ENCODE measurements at regions not wholly inside any gene's neighbourhood (a gene's known extent, or its start where the extent isn't known, plus 50 kb on each side); places are given as distances from the start of the nearest gene placed in this dataset.

- DNase-seq (ENCODE audit: low read depth, low spot score) = no peak
- no peak overlapping the region for H3K9ac ChIP-seq (ENCODE audit: insufficient read length)
- no peak for TF ChIP-seq POLR2AphosphoS5 (IDR thresholded peaks at IDR 0.05; ENCODE audit: borderline replicate concordance, low read depth, low read length)
- no peak overlapping the region for H3K4me3 ChIP-seq
- no peak overlapping the region for H3K27ac ChIP-seq
- H3K9me3 ChIP-seq (ENCODE audit: low read depth, low read length) = no peaks in the 10 kb centered on the region
- no peaks in the 10 kb centered on the region for H3K36me3 ChIP-seq (ENCODE audit: insufficient read depth, low read length)
Observed at GRCh38 chr17:69872675-69873262, 202.3 kb upstream of the KCNJ16 start.

DNA sequence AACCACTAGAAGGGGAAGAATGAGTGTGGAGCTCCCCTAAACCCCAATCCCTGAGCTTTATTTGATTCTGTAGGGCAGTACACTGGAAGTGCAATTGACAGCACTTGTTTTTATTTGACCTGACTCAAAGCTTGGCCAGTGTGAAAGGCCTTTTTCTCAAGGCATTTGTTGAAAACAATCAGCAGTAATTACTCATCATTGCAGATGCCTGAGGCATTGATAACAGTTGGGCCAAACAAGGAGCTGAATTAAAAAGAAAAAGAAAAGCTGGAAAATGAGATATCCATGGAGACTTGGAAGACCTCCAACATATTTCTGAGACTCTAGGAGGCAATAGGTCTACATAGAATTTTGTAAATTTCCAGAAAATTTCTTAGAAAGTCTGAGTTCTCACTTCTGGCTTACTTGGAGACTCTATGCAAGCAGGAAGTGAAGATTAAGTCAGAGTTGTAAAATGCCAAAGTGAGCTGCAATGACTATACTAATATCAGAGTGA lies 200.8 kb upstream of the KCNJ16 start:
- Histone ChIP-seq H3K27ac (no peak overlapping the region), H3K4me3 (no peak overlapping the region), H3K36me3 (ENCODE audit: insufficient read depth, low read length) (no peaks in the 10 kb centered on the region), H3K9me3 (ENCODE audit: low read depth, low read length) (no peaks in the 10 kb centered on the region), H3K9ac (ENCODE audit: insufficient read length) (no peak overlapping the region)
- no peak for TF ChIP-seq POLR2AphosphoS5 (IDR thresholded peaks at IDR 0.05; ENCODE audit: borderline replicate concordance, low read depth, low read length)
- no peak for TF ChIP-seq EZH2 (IDR thresholded peaks at IDR 0.05)
- no peak for TF ChIP-seq FOXP2 (optimal IDR thresholded peaks at IDR 0.05; ENCODE audit: control extremely low read depth, extremely low read length, insufficient read depth)
- no peak for DNase-seq (ENCODE audit: low read depth, low spot score)

- Histone ChIP-seq H3K9me3 (ENCODE audit: low read depth, low read length) (no peaks in the 10 kb centered on the region), H3K9ac (ENCODE audit: insufficient read length) (no peak overlapping the region), H3K27ac (no peak overlapping the region), H3K36me3 (ENCODE audit: insufficient read depth, low read length) (no peaks in the 10 kb centered on the region), H3K4me3 (no peak overlapping the region)
- no peak for DNase-seq (ENCODE audit: low read depth, low spot score)
- no peak for TF ChIP-seq POLR2AphosphoS5 (IDR thresholded peaks at IDR 0.05; ENCODE audit: borderline replicate concordance, low read depth, low read length)
Observed at GRCh38 chr17:69876757-69877156, 198.3 kb upstream of the KCNJ16 start.

GRCh38 chr17:69878661-69879060 lies 196.4 kb upstream of the KCNJ16 start:
- H3K27ac ChIP-seq = no peak overlapping the region
- DNase-seq (ENCODE audit: low read depth, low spot score) = no peak
- H3K4me3 ChIP-seq = no peak overlapping the region
- TF ChIP-seq POLR2AphosphoS5 (IDR thresholded peaks at IDR 0.05; ENCODE audit: borderline replicate concordance, low read depth, low read length) = no peak
- TF ChIP-seq FOXP2 (optimal IDR thresholded peaks at IDR 0.05; ENCODE audit: control extremely low read depth, extremely low read length, insufficient read depth) = no peak
- TF ChIP-seq EZH2 (IDR thresholded peaks at IDR 0.05) = no peak
- H3K36me3 ChIP-seq (ENCODE audit: insufficient read depth, low read length) = no peaks in the 10 kb centered on the region
- H3K9ac ChIP-seq (ENCODE audit: insufficient read length) = no peak overlapping the region
- no peaks in the 10 kb centered on the region for H3K9me3 ChIP-seq (ENCODE audit: low read depth, low read length)

DNA sequence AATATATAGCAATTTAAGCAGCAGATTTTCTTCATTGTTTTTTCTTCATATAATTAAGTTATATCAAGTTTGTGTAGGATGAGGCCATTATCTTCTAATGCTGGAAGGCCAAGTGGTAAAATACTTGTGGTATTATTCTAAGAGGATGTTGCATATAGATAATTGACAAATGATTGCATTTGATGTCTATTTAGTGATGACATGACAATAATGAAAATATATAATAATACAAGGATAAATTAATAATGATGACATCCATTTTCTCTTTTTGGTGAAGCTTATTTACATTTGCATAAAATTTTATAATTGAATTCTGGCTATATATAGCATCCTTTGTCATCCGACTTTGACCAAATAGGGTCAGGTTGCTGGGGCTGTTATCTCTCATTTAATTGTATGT lies 195.4 kb upstream of the KCNJ16 start:
- H3K27ac ChIP-seq = no peak overlapping the region
- H3K4me3 ChIP-seq = no peak overlapping the region
- no peak overlapping the region for H3K9ac ChIP-seq (ENCODE audit: insufficient read length)
- DNase-seq (ENCODE audit: low read depth, low spot score) = no peak
- H3K9me3 ChIP-seq (ENCODE audit: low read depth, low read length) = no peaks in the 10 kb centered on the region
- no peaks in the 10 kb centered on the region for H3K36me3 ChIP-seq (ENCODE audit: insufficient read depth, low read length)
- TF ChIP-seq EZH2 (IDR thresholded peaks at IDR 0.05) (no peak), FOXP2 (optimal IDR thresholded peaks at IDR 0.05; ENCODE audit: control extremely low read depth, extremely low read length, insufficient read depth) (no peak), POLR2AphosphoS5 (IDR thresholded peaks at IDR 0.05; ENCODE audit: borderline replicate concordance, low read depth, low read length) (no peak)

- no peaks in the 10 kb centered on the region for H3K9me3 ChIP-seq (ENCODE audit: low read depth, low read length)
- TF ChIP-seq EZH2 (IDR thresholded peaks at IDR 0.05) (no peak), FOXP2 (optimal IDR thresholded peaks at IDR 0.05; ENCODE audit: control extremely low read depth, extremely low read length, insufficient read depth) (no peak), POLR2AphosphoS5 (IDR thresholded peaks at IDR 0.05; ENCODE audit: borderline replicate concordance, low read depth, low read length) (no peak)
Observed at GRCh38 chr17:69880591-69881112, 194.4 kb upstream of the KCNJ16 start.

GRCh38 chr17:69882281-69882680 lies 192.7 kb upstream of the KCNJ16 start:
- H3K27ac ChIP-seq = no peak overlapping the region

More at GRCh38 chr17:69880591-69881112, 194.4 kb upstream of the KCNJ16 start:
- DNase-seq (ENCODE audit: low read depth, low spot score) = no peak
- no peak overlapping the region for H3K27ac ChIP-seq
- H3K36me3 ChIP-seq (ENCODE audit: insufficient read depth, low read length) = no peaks in the 10 kb centered on the region
- no peak overlapping the region for H3K4me3 ChIP-seq
- H3K9ac ChIP-seq (ENCODE audit: insufficient read length) = no peak overlapping the region

DNA sequence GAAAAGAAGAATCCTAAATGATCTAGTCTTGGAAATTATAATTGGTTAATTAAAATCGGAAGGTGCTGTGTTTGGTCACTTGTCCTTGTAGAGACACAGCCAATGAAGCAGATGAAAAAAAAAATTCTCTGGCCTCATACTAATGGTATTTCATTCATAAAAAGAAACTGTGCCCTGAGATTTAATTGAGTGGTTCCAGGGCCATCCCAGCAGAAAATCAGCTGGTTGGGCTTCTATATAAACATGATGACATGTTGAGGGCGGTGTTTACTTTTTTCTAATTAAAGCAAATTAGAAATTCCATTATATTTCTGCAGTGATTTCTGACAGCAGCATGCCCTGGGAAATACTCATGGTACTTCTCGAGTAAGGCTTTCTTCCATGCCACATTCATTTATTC lies 191.9 kb upstream of the KCNJ16 start:
- no peak overlapping the region for H3K4me3 ChIP-seq
- no peak overlapping the region for H3K27ac ChIP-seq
- DNase-seq (ENCODE audit: low read depth, low spot score) = no peak
- no peaks in the 10 kb centered on the region for H3K36me3 ChIP-seq (ENCODE audit: insufficient read depth, low read length)
- no peak overlapping the region for H3K9ac ChIP-seq (ENCODE audit: insufficient read length)
- no peaks in the 10 kb centered on the region for H3K9me3 ChIP-seq (ENCODE audit: low read depth, low read length)
- TF ChIP-seq POLR2AphosphoS5 (IDR thresholded peaks at IDR 0.05; ENCODE audit: borderline replicate concordance, low read depth, low read length) = no peak

More at GRCh38 chr17:69882281-69882680, 192.7 kb upstream of the KCNJ16 start:
- Histone ChIP-seq H3K9me3 (ENCODE audit: low read depth, low read length) (no peaks in the 10 kb centered on the region), H3K36me3 (ENCODE audit: insufficient read depth, low read length) (no peaks in the 10 kb centered on the region), H3K9ac (ENCODE audit: insufficient read length) (no peak overlapping the region), H3K4me3 (no peak overlapping the region)
- no peak for TF ChIP-seq FOXP2 (optimal IDR thresholded peaks at IDR 0.05; ENCODE audit: control extremely low read depth, extremely low read length, insufficient read depth)
- TF ChIP-seq POLR2AphosphoS5 (IDR thresholded peaks at IDR 0.05; ENCODE audit: borderline replicate concordance, low read depth, low read length) = no peak
- no peak for TF ChIP-seq EZH2 (IDR thresholded peaks at IDR 0.05)
- DNase-seq (ENCODE audit: low read depth, low spot score) = no peak

- H3K27ac ChIP-seq = no peak overlapping the region
- H3K9me3 ChIP-seq (ENCODE audit: low read depth, low read length) = no peaks in the 10 kb centered on the region
- no peaks in the 10 kb centered on the region for H3K36me3 ChIP-seq (ENCODE audit: insufficient read depth, low read length)
- H3K9ac ChIP-seq (ENCODE audit: insufficient read length) = no peak overlapping the region
- no peak for DNase-seq (ENCODE audit: low read depth, low spot score)
- no peak for TF ChIP-seq EZH2 (IDR thresholded peaks at IDR 0.05)
- TF ChIP-seq POLR2AphosphoS5 (IDR thresholded peaks at IDR 0.05; ENCODE audit: borderline replicate concordance, low read depth, low read length) = no peak
- TF ChIP-seq FOXP2 (optimal IDR thresholded peaks at IDR 0.05; ENCODE audit: control extremely low read depth, extremely low read length, insufficient read depth) = no peak
- H3K4me3 ChIP-seq = no peak overlapping the region
Observed at GRCh38 chr17:69884356-69884755, 190.7 kb upstream of the KCNJ16 start.
